Mammary epithelial cell (primary cell): ENCODE measurements at regions not wholly inside any gene's neighbourhood (a gene's known extent, or its start where the extent isn't known, plus 50 kb on each side); places are given as distances from the start of the nearest gene placed in this dataset.

Experiments used
- CTCF ChIP-seq, 2 donors: IDR thresholded peaks in 1 of 2; conservative IDR thresholded peaks in 1 of 2; 2 replicates each; pipeline ENCODE4 v1.5.1; 2011 to 2012; ENCODE audit warnings: inconsistent platforms in 2 of 2, low read length in 2 of 2, mild to moderate bottlenecking in 2 of 2, control low read depth in 1 of 2, low read depth in 1 of 2; ENCODE audit not compliant: insufficient read depth in 1 of 2; ENCODE audit errors: extremely low read depth in 1 of 2
- EZH2 ChIP-seq: IDR thresholded peaks from 2 replicates; pipeline ENCODE4 v1.6.1; 2012; ENCODE audit warnings: low read length, inconsistent platforms, borderline replicate concordance

- no peak for TF ChIP-seq EZH2
- TF ChIP-seq CTCF (conservative IDR thresholded peaks at IDR 0.05 in 1 of 2, IDR thresholded peaks at IDR 0.05 in 1 of 2; ENCODE audit: extremely low read depth in 1 of 2, insufficient read depth in 1 of 2, low read depth in 1 of 2, low read length in 2 of 2): no peak
These were observed 125.3 kb upstream of the BMAL1 start for GRCh38 chr11:13152264-13152663.
